Stimulated activated CD4-positive, alpha-beta T cell treated with anti-CD3 and anti-CD28 coated beads, Interleukin-1b, Interleukin-23, amount 100 ng/mL, for 4 hours (primary cell): ENCODE measurements at regions not wholly inside any gene's neighbourhood (a gene's known extent, or its start where the extent isn't known, plus 50 kb on each side); places are given as distances from the start of the nearest gene placed in this dataset.

ENCODE experiments used
- DNase-seq, 2 donors: peaks; one replicate each; pipeline ENCODE4 v3.0.0-alpha.2; 2020; ENCODE audit warnings: low read depth in 2 of 2

- no peak for DNase-seq
These were observed 327.3 kb upstream of the GBE1 start for GRCh38 chr3:82088749-82089148.

DNA sequence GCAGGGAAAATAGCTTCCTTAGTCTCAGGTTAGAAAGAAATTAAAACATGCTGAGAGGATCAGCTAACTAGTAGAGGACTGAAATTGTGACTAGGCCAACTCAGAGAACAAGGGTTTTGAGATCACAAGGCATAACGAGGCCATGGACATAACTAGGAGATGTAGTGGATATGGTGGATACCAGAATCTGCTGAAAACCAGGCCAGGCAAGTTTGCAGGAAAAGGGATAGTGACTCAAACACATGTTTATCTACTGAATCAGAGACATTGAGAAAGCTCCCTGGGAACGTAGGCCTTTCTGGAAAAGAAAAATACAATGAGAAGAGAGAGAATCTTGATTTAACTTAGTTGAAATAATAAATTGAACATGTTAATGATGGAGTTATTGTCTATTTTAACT, 326.5 kb upstream of the GBE1 start:
- DNase-seq, result no peak

DNA sequence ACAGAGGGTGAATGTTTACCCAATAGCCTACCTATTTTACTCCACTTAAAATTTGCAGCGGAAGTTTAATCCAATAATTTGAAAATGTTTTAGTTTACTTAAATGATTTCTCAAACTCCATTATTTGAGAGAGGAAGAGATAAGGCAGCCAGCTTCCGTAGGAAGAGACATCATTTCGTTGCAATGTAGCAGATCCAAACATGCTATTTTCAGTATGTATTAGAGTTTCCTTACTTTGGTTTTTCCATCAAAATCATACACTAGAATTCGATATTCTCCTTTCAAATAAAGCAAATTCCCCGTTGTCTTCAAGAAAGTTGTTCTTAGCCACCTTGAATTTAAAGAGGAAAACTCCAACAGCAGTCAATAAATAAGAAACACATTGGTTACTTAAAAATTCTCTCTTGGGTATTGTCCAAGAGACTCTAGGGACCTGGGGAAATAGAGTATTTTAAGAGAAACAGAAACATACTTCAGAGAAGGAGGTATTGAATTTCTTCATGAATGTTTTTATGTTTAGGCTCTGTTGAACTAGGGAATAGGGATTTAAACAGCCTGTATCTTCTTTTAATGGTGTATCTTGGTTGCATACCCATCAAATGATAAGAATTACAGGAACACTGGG, 324.5 kb upstream of the GBE1 start:
- DNase-seq, result no peak

GRCh38 chr3:82085356-82085755, 323.9 kb upstream of the GBE1 start:
- no peak for DNase-seq

DNA sequence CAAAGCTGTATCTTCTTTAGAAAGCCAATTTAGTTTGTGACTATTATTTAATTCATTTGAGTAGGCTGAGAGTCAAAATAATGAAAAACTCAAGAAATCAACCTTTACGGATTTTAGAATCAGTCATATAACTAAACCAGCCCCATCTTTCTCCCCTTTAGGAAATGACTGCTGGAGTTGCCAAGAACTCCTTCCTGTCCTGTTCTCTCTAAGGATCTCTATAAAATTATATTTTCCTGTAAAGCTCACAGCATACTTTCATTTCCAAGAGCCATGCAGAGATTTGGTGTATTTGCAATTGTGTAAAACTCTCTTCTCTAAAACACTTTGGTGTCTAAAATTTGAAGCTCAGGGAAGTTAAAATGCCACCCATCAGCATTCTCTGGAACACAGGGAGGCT, 323.4 kb upstream of the GBE1 start:
- no peak for DNase-seq

DNA sequence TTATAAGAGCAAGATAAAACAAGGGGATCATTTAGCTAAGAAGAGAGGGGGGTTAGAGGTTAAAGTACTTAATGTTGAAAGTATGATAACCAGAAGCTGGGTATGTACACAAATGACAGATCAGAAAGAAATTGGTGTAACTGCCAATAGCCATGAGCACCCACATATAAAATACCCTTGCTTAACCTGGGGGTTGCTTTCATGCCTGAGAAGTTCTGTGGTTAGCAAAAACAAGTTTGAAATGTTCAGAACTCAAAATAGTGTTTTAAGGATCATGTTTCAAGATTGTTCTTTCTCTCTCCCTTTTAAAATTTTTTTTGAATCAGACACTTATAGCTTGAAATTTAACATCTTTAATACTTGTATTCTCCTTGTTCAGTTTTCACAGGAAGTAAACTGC, 321.4 kb upstream of the GBE1 start:
- DNase-seq, result no peak

- DNase-seq, result no peak
These were observed 319.9 kb upstream of the GBE1 start for GRCh38 chr3:82081351-82081750.

- DNase-seq, result no peak
These were observed 319.3 kb upstream of the GBE1 start for GRCh38 chr3:82080792-82081191.

- no peak for DNase-seq
These were observed 318.8 kb upstream of the GBE1 start for GRCh38 chr3:82080261-82080660.

DNA sequence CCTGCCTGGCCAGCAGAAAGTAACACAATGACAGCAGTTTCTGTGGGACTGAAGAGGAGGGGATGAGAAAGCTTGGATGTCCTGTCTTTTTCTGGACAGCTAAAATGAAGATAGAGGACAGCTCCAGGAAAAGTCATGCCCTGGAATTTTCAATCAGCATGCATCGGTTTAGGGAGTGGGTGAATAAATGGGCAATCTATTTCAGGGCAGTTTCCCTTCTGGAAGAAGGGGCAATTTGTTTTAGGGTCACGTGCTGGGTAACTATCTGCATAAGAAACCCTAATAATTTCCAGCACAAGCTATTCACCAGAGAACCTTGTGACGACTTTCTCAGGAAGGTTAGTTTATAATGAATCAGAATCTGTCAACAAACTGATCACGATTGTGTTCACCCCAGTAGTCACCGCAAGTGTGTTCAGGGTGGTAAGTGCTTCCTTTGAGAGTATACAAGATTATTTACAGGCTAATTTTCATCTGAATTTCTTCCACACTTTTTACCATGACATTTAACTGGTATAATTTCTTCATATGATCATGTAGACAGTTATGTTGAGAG, 318.0 kb upstream of the GBE1 start:
- no peak for DNase-seq

DNA sequence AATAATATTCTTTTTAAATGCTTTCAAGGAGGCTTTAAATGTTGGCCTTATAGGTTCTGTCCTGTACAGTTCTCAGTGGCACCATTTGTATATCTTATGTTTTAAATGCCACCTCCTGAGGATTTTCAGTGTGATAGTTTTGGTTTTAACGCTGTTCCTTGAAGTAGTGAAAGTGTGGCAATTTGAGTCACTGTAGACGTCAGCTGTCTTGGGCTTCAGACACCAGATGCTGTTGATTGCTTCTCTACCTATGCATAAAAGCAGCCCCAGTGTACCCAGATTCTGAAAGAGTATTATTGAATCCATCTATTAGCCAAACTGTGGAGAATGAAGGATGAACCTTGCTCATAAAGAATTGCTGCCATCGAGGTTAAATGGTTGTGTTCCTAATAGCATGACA, 316.8 kb upstream of the GBE1 start:
- no peak for DNase-seq

DNA sequence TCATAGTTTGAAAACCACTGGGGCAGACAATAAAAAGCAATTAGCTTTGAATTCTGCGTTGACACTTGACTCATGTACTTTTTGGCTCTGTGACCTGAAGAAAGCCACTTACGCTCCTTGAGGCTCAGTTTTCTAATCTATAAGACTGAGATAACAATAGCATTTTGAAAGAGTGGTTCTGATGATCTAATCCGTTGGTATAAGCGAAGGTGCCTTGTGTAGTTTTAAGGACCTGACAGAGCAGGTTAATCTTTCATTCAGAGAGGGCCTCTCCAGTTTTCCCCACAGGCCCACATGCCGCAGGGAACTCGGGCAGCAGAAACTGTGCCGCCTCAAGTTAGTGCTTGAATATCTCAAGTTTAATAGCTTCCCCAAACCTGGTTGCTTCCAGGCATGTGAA, 306.0 kb upstream of the GBE1 start:
- DNase-seq, result no peak

- DNase-seq, result no peak
These were observed 297.4 kb upstream of the GBE1 start for GRCh38 chr3:82058809-82059208.

DNA sequence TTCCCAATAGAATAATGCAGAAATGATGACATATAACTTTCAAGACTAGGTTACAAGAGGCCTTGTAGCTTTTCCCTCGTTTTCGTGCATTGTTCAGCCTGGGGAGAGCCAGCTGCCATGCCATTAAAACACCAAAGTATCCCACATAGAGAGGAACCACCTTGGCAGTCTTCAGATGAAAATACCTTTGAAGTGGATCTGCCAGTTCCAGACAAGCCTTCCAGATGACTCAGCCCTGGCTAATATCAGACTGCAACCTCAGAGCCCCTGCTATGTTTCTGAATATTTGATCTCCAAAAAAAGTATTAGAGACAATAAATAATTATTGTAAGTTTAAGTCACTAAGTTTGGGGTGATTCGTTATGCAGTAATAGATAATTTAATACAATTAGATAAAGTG, 294.3 kb upstream of the GBE1 start:
- no peak for DNase-seq

DNA sequence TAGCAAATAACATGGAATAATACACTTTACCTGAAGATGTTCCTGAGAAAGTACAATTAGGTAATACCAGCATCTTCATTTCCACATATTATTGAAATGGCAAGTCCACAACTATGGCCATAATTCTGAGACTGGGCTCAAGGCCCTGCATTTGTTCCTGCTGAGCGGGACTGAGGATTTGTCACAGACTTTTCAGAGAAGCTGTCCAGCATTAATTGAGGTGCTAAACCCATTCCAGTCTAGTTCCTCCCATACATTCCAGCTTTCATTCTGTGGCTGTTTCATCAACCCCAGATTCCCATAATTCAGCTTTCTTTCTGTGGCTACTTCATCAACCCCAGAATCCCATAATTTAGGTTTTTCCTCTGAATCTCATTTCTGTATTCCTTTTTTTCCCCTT, 293.4 kb upstream of the GBE1 start:
- no peak for DNase-seq

DNA sequence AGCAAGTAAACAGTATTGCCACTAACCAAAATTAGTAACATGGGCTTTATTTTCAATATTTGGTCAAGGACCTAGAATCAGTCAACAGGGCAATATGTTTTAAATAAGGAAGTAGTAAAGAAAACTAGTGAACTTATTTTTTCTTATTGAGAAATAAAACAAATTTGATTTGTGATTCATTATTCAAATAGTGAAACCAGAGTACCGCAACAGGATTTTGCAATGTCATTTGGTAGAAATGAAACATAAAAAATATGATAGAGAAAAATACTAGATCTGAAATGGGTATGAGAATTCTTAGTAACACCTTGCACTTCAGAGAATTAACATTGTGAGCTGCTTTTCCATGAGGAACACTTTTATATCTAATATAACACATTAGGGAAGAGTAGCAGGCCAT, 291.8 kb upstream of the GBE1 start:
- DNase-seq, result no peak

- DNase-seq, result no peak
These were observed 288.9 kb upstream of the GBE1 start for GRCh38 chr3:82050382-82050781.

GRCh38 chr3:82048711-82049110, 287.3 kb upstream of the GBE1 start:
- DNase-seq, result no peak

DNA sequence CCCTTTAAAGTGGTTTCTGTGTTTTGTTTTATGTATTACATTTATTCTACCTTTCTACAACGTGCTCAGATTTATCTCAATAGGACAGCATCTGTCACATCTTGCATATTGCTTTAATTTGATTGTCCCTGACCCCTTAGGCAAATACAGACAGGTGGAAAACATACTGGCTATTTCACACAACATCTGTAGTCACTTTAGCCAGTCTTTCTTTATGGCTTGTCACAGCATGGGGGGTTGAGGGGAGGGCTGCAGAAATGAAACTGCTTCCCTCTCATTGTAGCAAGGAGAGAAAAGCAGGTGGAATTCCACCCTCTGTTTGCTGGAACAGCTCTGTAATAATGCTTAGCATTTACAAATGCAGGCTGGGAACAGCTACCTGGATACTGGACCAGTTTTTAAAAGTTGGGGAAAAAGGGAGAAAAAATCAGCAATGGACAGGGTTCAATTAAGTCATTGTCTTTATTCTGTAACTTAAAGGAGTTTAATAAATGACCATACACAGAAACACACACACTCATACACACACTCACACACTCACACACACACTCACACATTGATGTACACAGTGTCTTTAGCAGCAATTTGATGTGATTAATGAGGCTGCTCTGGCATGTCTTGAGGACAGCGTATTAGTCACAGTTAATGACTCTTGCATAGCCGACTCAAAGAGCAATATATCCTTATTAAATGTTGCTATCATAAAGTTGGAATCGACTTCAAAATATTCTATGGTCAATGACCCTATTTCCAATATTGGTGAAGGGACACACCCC, 283.7 kb upstream of the GBE1 start:
- no peak for DNase-seq

DNA sequence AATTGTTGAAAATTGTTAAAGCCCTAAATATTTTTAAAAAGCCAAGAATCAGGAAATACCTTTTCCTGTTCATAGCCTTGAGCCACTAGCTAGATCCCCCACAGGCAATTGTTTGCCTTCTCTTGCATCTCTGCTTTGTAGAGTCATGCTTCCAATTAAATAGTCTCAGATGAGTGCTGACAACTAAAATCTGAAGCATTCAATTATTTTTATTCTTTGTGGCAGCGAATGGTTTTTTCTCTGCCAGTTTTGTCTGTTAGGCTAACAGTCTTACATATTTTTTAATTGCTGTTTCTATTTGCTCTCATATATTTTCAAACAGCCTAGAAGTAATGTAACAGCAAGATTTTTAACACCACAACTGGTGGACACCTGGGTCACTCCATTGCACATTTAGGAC, 277.1 kb upstream of the GBE1 start:
- no peak for DNase-seq

GRCh38 chr3:82033186-82033585, 271.7 kb upstream of the GBE1 start:
- DNase-seq, result no peak

- DNase-seq, result no peak
These were observed 270.2 kb upstream of the GBE1 start for GRCh38 chr3:82031596-82031995.

DNA sequence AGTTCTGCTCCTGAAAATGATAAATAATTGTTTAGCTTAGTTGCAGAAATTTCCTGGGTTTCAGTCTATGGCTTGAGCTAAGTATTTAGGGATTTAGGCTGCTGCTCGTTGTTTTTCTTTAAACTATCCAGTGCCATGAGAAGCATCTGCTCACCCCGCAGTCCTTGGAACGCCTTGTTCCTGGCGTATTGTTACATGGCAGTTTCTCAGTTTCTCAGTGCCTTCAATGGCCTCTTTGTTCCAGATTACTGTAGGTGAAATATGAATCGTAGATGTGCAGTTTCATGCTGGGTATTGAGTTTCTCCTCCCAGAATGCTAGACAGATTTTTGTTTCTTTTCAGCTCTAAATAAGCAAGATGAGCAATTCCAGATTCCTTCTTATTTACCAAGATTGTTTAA, 269.5 kb upstream of the GBE1 start:
- no peak for DNase-seq

- no peak for DNase-seq
These were observed 261.4 kb upstream of the GBE1 start for GRCh38 chr3:82022836-82023235.
